H1 (cell line): ENCODE measurements at regions not wholly inside any gene's neighbourhood (a gene's known extent, or its start where the extent isn't known, plus 50 kb on each side); places are given as distances from the start of the nearest gene placed in this dataset.

Source experiments
- CEBPB ChIP-seq: IDR thresholded peaks from 2 replicates; pipeline ENCODE4 v1.6.1; 2012; ENCODE audit warnings: low read depth, low read length
- GABPA ChIP-seq: IDR thresholded peaks from 2 replicates; pipeline ENCODE4 v1.6.1; 2011; ENCODE audit warnings: mild to moderate bottlenecking, low read length, moderate library complexity, borderline replicate concordance; ENCODE audit not compliant: insufficient read depth
- POLR2A ChIP-seq, 2 experiments: IDR thresholded peaks; 1 replicate in 1 of 2; 2 replicates in 1 of 2; pipeline ENCODE4 v1.6.1; 2011; ENCODE audit warnings: low read depth in 2 of 2, low read length in 2 of 2, mild to moderate bottlenecking in 2 of 2; ENCODE audit errors: control extremely low read depth in 1 of 2
- POLR2AphosphoS5 ChIP-seq: IDR thresholded peaks from 2 replicates; pipeline ENCODE4 v1.6.1; 2011; ENCODE audit warnings: low read depth, low read length
- RFX5 ChIP-seq: IDR thresholded peaks from 2 replicates; pipeline ENCODE4 v1.6.1; 2011; ENCODE audit warnings: low read depth, low read length, improper control_type of control experiment, borderline replicate concordance
- SIX5 ChIP-seq: IDR thresholded peaks from 2 replicates; pipeline ENCODE4 v1.6.1; 2011; ENCODE audit warnings: mild to moderate bottlenecking, low read depth, low read length
- TEAD4 ChIP-seq: IDR thresholded peaks from 2 replicates; pipeline ENCODE4 v1.6.1; 2012; ENCODE audit warnings: low read depth, low read length, inconsistent platforms, mixed read lengths
- TF ChIP-seq, protein P1 (sequence below), 3 experiments: IDR thresholded peaks; 1 replicate in 2 of 3; 2 replicates in 1 of 3; pipeline versions ENCODE4 v1.5.1 to v1.6.1; 2011; ENCODE audit warnings: low read length in 3 of 3, mild to moderate bottlenecking in 3 of 3, inconsistent platforms in 2 of 3, low read depth in 1 of 3, moderate library complexity in 1 of 3; ENCODE audit not compliant: insufficient read depth in 1 of 3; ENCODE audit errors: control extremely low read depth in 1 of 3

DNA sequence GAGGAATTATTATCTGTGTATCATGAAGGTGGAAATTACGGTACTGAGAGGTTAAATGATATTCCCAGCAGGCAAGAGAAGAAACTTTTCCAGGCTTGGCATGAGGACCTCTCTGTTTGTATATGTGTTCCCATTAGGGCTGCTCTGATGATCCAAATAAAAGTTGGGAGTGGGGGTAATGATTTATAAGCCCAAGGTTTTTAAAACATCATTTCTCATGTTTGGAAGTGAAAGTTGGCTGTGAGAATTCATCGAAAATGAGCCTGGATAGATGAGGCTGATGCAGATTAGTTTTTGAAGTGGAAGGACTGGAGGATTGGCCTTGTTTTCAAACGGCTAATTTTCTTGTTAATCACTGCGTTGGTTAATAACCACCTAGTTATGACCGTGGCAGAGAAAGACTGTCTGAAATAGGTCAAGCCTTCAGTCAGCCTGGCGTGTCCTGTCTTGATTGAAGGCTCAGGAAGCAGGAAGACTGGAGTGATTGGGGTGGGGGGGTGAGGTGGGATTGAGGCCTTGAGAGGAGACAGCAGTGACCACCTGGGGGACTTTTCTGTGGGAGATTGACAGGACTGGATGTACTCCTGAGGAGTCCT lies 391.0 kb upstream of the WWC1 start:
- TF ChIP-seq, protein P1, sequence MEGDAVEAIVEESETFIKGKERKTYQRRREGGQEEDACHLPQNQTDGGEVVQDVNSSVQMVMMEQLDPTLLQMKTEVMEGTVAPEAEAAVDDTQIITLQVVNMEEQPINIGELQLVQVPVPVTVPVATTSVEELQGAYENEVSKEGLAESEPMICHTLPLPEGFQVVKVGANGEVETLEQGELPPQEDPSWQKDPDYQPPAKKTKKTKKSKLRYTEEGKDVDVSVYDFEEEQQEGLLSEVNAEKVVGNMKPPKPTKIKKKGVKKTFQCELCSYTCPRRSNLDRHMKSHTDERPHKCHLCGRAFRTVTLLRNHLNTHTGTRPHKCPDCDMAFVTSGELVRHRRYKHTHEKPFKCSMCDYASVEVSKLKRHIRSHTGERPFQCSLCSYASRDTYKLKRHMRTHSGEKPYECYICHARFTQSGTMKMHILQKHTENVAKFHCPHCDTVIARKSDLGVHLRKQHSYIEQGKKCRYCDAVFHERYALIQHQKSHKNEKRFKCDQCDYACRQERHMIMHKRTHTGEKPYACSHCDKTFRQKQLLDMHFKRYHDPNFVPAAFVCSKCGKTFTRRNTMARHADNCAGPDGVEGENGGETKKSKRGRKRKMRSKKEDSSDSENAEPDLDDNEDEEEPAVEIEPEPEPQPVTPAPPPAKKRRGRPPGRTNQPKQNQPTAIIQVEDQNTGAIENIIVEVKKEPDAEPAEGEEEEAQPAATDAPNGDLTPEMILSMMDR (IDR thresholded peaks at IDR 0.05; ENCODE audit: control extremely low read depth in 1 of 3, insufficient read depth in 1 of 3, low read depth in 1 of 3, low read length in 3 of 3), result no peak
- TF ChIP-seq SIX5, result no peak
- TF ChIP-seq POLR2AphosphoS5, result no peak
- TF ChIP-seq CEBPB, result no peak
- TF ChIP-seq POLR2A (IDR thresholded peaks at IDR 0.05; ENCODE audit: control extremely low read depth in 1 of 2, low read depth in 2 of 2, low read length in 2 of 2), result no peak
- no peak for TF ChIP-seq TEAD4
- no peak for TF ChIP-seq RFX5
- TF ChIP-seq GABPA, result no peak
